Osteocyte (in vitro differentiated cells): ENCODE measurements at regions not wholly inside any gene's neighbourhood (a gene's known extent, or its start where the extent isn't known, plus 50 kb on each side); places are given as distances from the start of the nearest gene placed in this dataset.

ENCODE experiments used
- DNase-seq: peaks from one replicate; pipeline ENCODE4 v3.0.0; 2021; ENCODE audit warnings: mixed read lengths; ENCODE audit not compliant: unreplicated experiment; ENCODE audit errors: extremely low spot score
- H3K27ac Mint-ChIP-seq: one replicate; pipeline ENCODE4 v1.8.0; 2021; ENCODE audit warnings: mild to moderate bottlenecking, mixed read lengths; ENCODE audit not compliant: unreplicated experiment
- H3K27me3 Mint-ChIP-seq: one replicate; pipeline ENCODE4 v1.8.0; 2021; ENCODE audit warnings: mixed read lengths; ENCODE audit not compliant: unreplicated experiment
- H3K36me3 Mint-ChIP-seq: one replicate; pipeline ENCODE4 v1.8.0; 2021; ENCODE audit warnings: mixed read lengths; ENCODE audit not compliant: unreplicated experiment
- H3K4me1 Mint-ChIP-seq: one replicate; pipeline ENCODE4 v1.8.0; 2021; ENCODE audit warnings: mixed read lengths; ENCODE audit not compliant: unreplicated experiment
- H3K4me3 Mint-ChIP-seq: one replicate; pipeline ENCODE4 v1.8.0; 2021; ENCODE audit warnings: mild to moderate bottlenecking, moderate library complexity, mixed read lengths; ENCODE audit not compliant: unreplicated experiment
- H3K9me3 Mint-ChIP-seq: one replicate; pipeline ENCODE4 v1.8.0; 2021; ENCODE audit warnings: mixed read lengths; ENCODE audit not compliant: unreplicated experiment
- CTCF ChIP-seq: fragments of 200-600 bp; sonication (generic); IDR thresholded peaks from 2 replicates; pipeline ENCODE4 v1.5.0; 2021; ENCODE audit warnings: antibody characterized with exemption, mild to moderate bottlenecking, moderate library complexity

DNA sequence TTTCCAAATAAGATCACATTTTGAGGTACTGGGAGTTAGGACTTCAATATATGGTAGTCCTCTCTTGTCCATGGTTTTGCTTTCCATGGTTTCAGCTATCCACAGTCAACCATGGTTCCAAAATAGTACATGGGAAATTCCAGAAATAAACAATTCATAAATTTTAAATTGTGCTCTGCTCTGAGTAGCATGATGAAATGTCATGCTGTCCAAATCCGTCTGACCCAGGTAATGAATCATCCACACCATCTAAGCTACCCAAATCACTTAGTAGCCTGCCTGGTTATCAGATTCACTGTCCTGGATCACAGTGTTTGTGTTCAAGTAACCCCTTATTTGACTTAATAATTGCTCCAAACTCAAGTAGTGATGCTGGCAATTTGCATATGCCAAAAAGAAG, 197.9 kb downstream of the TMTC3 start:
- no peak overlapping the region for H3K27ac Mint-ChIP-seq
- no peak overlapping the region for H3K4me3 Mint-ChIP-seq
- no peak for TF ChIP-seq CTCF
- H3K4me1 Mint-ChIP-seq = peaks cover 4% of the 10 kb centered on the region
- no peak for DNase-seq
- H3K27me3 Mint-ChIP-seq = no peaks in the 10 kb centered on the region
- no peaks in the 10 kb centered on the region for H3K36me3 Mint-ChIP-seq
- H3K9me3 Mint-ChIP-seq = no peaks in the 10 kb centered on the region

DNA sequence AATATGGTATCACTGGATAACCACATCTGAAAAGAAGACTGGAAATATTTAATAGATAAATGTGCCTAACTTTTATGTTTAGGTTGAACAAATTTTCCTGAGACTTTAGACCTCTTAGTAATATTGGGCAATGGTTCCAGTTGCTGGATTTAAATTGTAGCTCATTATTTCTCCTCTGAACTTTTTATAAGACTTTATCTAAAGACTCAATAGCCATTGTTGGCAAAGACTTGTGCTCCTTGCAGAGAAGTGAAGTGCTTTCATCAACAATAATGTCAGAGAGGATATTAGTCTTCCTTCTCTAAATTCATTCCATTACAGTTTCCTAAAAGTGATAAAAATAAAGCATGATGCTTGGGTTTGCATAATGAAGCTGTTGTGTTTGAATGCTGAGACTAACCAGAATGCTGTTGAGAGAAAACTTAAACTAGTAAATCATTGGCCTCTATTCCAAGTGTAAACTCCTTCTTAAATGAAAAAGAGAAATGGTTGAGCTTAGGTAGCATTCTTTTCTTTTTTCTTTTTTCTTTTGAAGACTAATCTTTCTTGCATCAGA, 200.2 kb downstream of the TMTC3 start:
- Mint-ChIP-seq H3K27me3 (no peaks in the 10 kb centered on the region), H3K27ac (no peak overlapping the region), H3K36me3 (no peaks in the 10 kb centered on the region), H3K4me3 (no peak overlapping the region), H3K9me3 (no peaks in the 10 kb centered on the region), H3K4me1 (no peaks in the 10 kb centered on the region)
- DNase-seq = no peak
- TF ChIP-seq CTCF = no peak

GRCh38 chr12:88351146-88351545, 209.0 kb downstream of the TMTC3 start:
- Mint-ChIP-seq H3K9me3 (no peaks in the 10 kb centered on the region), H3K27me3 (no peaks in the 10 kb centered on the region), H3K36me3 (peaks cover 1% of the 10 kb centered on the region), H3K4me3 (no peak overlapping the region), H3K4me1 (peaks cover 2% of the 10 kb centered on the region), H3K27ac (no peak overlapping the region)
- no peak for DNase-seq
- TF ChIP-seq CTCF = no peak

GRCh38 chr12:88354691-88355090, 212.6 kb downstream of the TMTC3 start:
- H3K4me1 Mint-ChIP-seq = peaks cover 2% of the 10 kb centered on the region

GRCh38 chr12:88360343-88360742, 218.2 kb downstream of the TMTC3 start:
- peaks cover 13% of the 10 kb centered on the region for H3K9me3 Mint-ChIP-seq
- H3K27ac Mint-ChIP-seq = no peak overlapping the region
- H3K36me3 Mint-ChIP-seq = no peaks in the 10 kb centered on the region
- H3K4me1 Mint-ChIP-seq = peaks cover 10% of the 10 kb centered on the region
- no peak for TF ChIP-seq CTCF
- H3K4me3 Mint-ChIP-seq = no peak overlapping the region
- H3K27me3 Mint-ChIP-seq = no peaks in the 10 kb centered on the region
- no peak for DNase-seq

More at GRCh38 chr12:88354691-88355090, 212.6 kb downstream of the TMTC3 start:
- Mint-ChIP-seq H3K36me3 (no peaks in the 10 kb centered on the region), H3K4me3 (no peak overlapping the region), H3K27ac (no peak overlapping the region), H3K9me3 (peaks cover 5% of the 10 kb centered on the region), H3K27me3 (no peaks in the 10 kb centered on the region)
- DNase-seq = no peak
- no peak for TF ChIP-seq CTCF
